Prostate gland (tissue), 2 donors: ENCODE measurements at regions not wholly inside any gene's neighbourhood (a gene's known extent, or its start where the extent isn't known, plus 50 kb on each side); places are given as distances from the start of the nearest gene placed in this dataset.

Experiments
- DNase-seq: peaks from one replicate; pipeline ENCODE4 v3.0.0-alpha.2; 2019; ENCODE audit warnings: low spot score
- H3K27ac ChIP-seq, 2 donors: fragments of 200-600 bp; sonication (generic); 2 replicates each; pipeline ENCODE4 v1.5.1; 2017 to 2019
- H3K27me3 ChIP-seq: fragments of 200-600 bp; sonication (generic); replicated peaks from 2 replicates; pipeline ENCODE4 v1.5.1; 2019; ENCODE audit not compliant: insufficient read depth
- H3K36me3 ChIP-seq, 2 donors: fragments of 200-600 bp; sonication (generic); 1 replicate in 1 of 2; 2 replicates in 1 of 2; pipeline versions ENCODE4 v1.5.1 to v1.8.1; 2017 to 2019
- H3K4me1 ChIP-seq: fragments of 200-600 bp; sonication (generic); replicated peaks from 2 replicates; pipeline ENCODE4 v1.5.1; 2019
- H3K4me3 ChIP-seq, 2 donors: fragments of 200-600 bp; sonication (generic); 2 replicates each; pipeline ENCODE4 v1.5.1; 2017 to 2019
- H3K9me3 ChIP-seq: fragments of 200-600 bp; sonication (generic); 2 replicates; pipeline ENCODE4 v1.5.1; 2017
- POLR2A ChIP-seq: fragments of 450-650 bp; IDR thresholded peaks from one replicate; pipeline ENCODE4 v1.6.1; 2016; ENCODE audit warnings: antibody characterized with exemption, mild to moderate bottlenecking
- POLR2AphosphoS5 ChIP-seq: sonication (generic); formaldehyde crosslinking; IDR thresholded peaks from one replicate; pipeline ENCODE4 v1.6.1; 2017; ENCODE audit warnings: antibody characterized with exemption
- WGBS: methylation state at CpG from one replicate; pipeline ENCODE4 v1.1.5; 2018; 5-methylcytosine and 5-hydroxymethylcytosine counted together
- intact Hi-C: fragments of 100-400 bp; cut with DNase I; formaldehyde crosslinking; loops from one replicate; pipeline ENCODE4 v1.14.2; 2022
- TF ChIP-seq, protein P1 (sequence below), 4 experiments: fragments of 200-600 bp in 2 of 4; fragments of 450-650 bp in 2 of 4; sonication (generic) in 2 of 4; IDR thresholded peaks; 1 replicate in 3 of 4; 2 replicates in 1 of 4; pipeline ENCODE4 v1.5.1; 2016 to 2019; ENCODE audit warnings: antibody characterized with exemption in 4 of 4, mild to moderate bottlenecking in 2 of 4, moderate library complexity in 2 of 4

DNA sequence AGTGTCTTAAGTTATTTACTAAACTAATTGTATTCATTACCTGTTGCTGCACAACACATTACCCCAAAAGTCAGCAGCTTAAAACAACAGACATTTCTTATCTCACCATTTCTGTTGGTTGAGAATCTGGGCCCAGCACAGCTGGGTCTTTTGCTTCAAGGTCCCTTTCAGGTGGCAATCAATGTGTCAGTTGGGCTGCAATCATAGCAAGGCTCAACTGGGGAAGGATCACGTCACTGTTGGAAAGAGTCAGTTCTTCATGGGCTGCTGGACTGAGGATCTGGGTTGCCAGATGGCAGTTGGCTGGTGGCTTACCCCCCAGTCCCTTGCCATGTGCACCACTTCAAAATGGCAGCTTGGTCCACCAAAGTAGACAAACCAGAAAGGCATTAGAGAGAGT, 261.2 kb downstream of the SUCLG1 start:
- no peak for DNase-seq
- no peak for TF ChIP-seq POLR2AphosphoS5
- no peak for TF ChIP-seq POLR2A
- TF ChIP-seq, protein P1, sequence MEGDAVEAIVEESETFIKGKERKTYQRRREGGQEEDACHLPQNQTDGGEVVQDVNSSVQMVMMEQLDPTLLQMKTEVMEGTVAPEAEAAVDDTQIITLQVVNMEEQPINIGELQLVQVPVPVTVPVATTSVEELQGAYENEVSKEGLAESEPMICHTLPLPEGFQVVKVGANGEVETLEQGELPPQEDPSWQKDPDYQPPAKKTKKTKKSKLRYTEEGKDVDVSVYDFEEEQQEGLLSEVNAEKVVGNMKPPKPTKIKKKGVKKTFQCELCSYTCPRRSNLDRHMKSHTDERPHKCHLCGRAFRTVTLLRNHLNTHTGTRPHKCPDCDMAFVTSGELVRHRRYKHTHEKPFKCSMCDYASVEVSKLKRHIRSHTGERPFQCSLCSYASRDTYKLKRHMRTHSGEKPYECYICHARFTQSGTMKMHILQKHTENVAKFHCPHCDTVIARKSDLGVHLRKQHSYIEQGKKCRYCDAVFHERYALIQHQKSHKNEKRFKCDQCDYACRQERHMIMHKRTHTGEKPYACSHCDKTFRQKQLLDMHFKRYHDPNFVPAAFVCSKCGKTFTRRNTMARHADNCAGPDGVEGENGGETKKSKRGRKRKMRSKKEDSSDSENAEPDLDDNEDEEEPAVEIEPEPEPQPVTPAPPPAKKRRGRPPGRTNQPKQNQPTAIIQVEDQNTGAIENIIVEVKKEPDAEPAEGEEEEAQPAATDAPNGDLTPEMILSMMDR (IDR thresholded peaks at IDR 0.05), result no peak
- WGBS, result 93% methylated on average over 1 of the region's 1 CpG
- Histone ChIP-seq H3K27ac (no peak overlapping the region), H3K4me3 (no peak overlapping the region), H3K4me1 (no peaks in the 10 kb centered on the region), H3K27me3 (no peaks in the 10 kb centered on the region), H3K36me3 (no peaks in the 10 kb centered on the region), H3K9me3 (no peaks in the 10 kb centered on the region)
- intact Hi-C loops, result no loop called here

DNA sequence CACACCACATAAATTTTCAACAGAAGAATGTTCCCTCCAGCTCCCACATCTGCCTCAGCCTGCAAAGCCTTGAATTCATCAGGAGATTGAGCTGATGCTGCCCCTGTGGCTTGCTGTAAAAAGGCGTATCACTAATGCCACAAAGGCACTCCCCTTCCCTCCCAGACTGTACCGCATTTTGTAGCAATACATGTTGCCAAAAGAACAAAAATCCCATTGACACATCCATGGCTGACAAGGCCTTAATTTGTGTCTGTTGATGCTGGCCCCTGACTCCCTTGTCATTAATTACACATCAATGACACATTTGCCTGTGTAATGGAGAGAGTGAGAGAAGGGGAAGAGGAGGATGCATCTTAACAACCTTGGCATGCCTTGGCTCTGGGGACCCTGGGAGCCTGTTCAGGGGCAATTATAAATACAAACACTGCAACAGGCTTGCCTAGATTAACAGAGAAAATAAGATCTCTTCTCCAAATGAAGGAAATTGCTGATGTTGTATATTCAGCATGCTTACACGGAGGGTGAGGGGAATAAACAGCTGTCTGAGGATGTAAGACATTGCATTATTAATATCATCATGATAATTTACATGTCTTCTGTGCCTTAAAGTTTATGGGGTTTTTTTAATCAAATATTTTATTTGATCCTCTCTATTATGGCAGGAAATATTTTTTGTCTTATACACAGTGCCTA, 264.0 kb downstream of the SUCLG1 start:
- H3K4me3 ChIP-seq, result no peak overlapping the region
- no peak for DNase-seq
- no peaks in the 10 kb centered on the region for H3K9me3 ChIP-seq
- H3K4me1 ChIP-seq, result no peaks in the 10 kb centered on the region
- 43% methylated on average over 3 of the region's 3 CpGs for WGBS
- no peaks in the 10 kb centered on the region for H3K36me3 ChIP-seq
- intact Hi-C loops, result no loop called here
- no peaks in the 10 kb centered on the region for H3K27me3 ChIP-seq
- H3K27ac ChIP-seq, result no peak overlapping the region
- TF ChIP-seq POLR2AphosphoS5 (no peak), POLR2A (no peak)
- TF ChIP-seq, protein P1 (IDR thresholded peaks at IDR 0.05), result no peak

DNA sequence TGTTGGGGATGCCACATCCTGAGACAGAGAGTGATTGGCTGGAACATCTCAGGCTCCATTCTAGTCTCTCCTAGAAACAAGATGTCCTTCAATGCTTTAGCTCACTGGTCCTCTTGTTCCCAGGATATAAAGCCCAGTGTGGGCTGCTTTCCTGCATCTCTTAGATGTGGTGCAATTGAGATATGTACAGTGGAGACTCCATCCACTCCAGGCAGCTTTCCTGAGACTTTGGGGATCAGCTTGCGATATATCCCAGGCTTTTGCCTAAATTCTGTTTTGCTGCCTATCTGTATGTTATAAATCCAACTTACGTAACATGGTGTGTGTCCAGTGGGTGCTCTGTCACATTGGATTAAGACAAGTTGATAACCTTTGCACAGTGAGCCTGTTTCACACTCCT, 264.9 kb downstream of the SUCLG1 start:
- intact Hi-C loops, result no loop called here
- Histone ChIP-seq H3K4me1 (no peaks in the 10 kb centered on the region), H3K27ac (no peak overlapping the region), H3K9me3 (no peaks in the 10 kb centered on the region), H3K4me3 (no peak overlapping the region), H3K36me3 (no peaks in the 10 kb centered on the region), H3K27me3 (no peaks in the 10 kb centered on the region)
- TF ChIP-seq POLR2A (no peak), POLR2AphosphoS5 (no peak)
- TF ChIP-seq, protein P1 (IDR thresholded peaks at IDR 0.05), result no peak
- WGBS, result 89% methylated on average over 2 of the region's 2 CpGs
- no peak for DNase-seq

DNA sequence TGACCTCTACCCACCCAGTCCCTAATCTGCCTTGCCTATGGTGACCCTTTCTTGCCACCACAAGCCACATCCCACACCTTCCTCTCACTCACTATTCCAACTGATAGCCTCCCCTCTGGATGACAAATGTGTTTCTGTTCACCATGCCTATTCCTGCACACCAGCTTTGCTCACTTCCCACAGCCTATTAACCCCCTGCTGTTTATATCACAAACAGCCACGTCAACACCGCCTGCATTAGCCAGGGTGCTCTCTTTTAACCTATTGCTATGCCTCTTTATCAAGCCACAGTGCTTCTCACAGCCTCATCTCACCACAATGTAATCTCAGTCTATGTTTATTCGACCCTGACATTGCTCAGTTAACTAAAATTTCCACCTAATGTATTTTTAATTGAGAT, 271.8 kb downstream of the SUCLG1 start:
- no peaks in the 10 kb centered on the region for H3K9me3 ChIP-seq
- no peaks in the 10 kb centered on the region for H3K4me1 ChIP-seq
- TF ChIP-seq POLR2A (no peak), POLR2AphosphoS5 (no peak)
- TF ChIP-seq, protein P1 (IDR thresholded peaks at IDR 0.05), result no peak
- no peak overlapping the region for H3K4me3 ChIP-seq
- no peak for DNase-seq
- H3K27ac ChIP-seq, result no peak overlapping the region
- no peaks in the 10 kb centered on the region for H3K27me3 ChIP-seq
- no peaks in the 10 kb centered on the region for H3K36me3 ChIP-seq
- intact Hi-C loops, result no loop called here
- 72% methylated on average over 3 of the region's 3 CpGs for WGBS

DNA sequence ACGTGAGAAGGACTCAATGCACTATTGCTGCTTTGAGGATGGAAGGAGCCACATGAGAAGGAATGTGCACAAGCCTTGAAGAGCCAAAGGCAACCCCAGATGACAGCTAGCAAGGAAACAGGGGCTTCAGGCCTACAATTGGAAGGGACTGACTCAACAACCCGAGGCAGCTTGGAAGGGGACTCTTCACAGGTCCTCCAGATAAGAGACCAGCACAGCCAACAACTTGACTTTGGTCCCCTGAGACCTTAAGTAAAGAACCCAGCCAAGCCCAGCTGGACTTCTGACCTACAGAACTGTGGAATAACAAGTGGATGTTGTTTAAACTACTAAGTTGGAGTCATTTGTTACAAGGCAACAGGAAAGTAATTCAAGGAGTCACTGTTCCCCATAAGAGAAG, 277.2 kb downstream of the SUCLG1 start:
- 78% methylated on average over 2 of the region's 2 CpGs for WGBS

More for the DNA sequence above, 277.2 kb downstream of the SUCLG1 start:
- DNase-seq, result no peak
- Histone ChIP-seq H3K27ac (no peak overlapping the region), H3K36me3 (no peaks in the 10 kb centered on the region), H3K27me3 (no peaks in the 10 kb centered on the region), H3K4me1 (no peaks in the 10 kb centered on the region), H3K9me3 (no peaks in the 10 kb centered on the region), H3K4me3 (no peak overlapping the region)
- TF ChIP-seq POLR2A, result no peak
- TF ChIP-seq, protein P1 (IDR thresholded peaks at IDR 0.05), result no peak
- TF ChIP-seq POLR2AphosphoS5, result no peak
- intact Hi-C loops, result no loop called here
